GM12865 (cell line): ENCODE measurements at regions not wholly inside any gene's neighbourhood (a gene's known extent, or its start where the extent isn't known, plus 50 kb on each side); places are given as distances from the start of the nearest gene placed in this dataset.
A peak's percentile ranks its signal among the peaks of the same experiment; 100 is the strongest.

ENCODE experiments used
- DNase-seq: peaks from one replicate; pipeline ENCODE4 v3.0.0; 2010; ENCODE audit warnings: low read depth
- H3K4me3 ChIP-seq: 2 replicates; pipeline ENCODE4 v1.5.1; 2011; ENCODE audit warnings: mild to moderate bottlenecking, low read depth, low read length, control low read depth
- TF ChIP-seq, protein P1 (sequence below): IDR thresholded peaks from 2 replicates; pipeline ENCODE4 v1.5.1; 2011; ENCODE audit warnings: low read length, control low read depth, low read depth, inconsistent platforms; ENCODE audit not compliant: insufficient read depth; ENCODE audit errors: missing control alignments

GRCh38 chr10:107577221-107577620, 412.7 kb upstream of the SORCS1 start:
- no peak overlapping the region for H3K4me3 ChIP-seq
- DNase-seq = no peak
- TF ChIP-seq, protein P1, sequence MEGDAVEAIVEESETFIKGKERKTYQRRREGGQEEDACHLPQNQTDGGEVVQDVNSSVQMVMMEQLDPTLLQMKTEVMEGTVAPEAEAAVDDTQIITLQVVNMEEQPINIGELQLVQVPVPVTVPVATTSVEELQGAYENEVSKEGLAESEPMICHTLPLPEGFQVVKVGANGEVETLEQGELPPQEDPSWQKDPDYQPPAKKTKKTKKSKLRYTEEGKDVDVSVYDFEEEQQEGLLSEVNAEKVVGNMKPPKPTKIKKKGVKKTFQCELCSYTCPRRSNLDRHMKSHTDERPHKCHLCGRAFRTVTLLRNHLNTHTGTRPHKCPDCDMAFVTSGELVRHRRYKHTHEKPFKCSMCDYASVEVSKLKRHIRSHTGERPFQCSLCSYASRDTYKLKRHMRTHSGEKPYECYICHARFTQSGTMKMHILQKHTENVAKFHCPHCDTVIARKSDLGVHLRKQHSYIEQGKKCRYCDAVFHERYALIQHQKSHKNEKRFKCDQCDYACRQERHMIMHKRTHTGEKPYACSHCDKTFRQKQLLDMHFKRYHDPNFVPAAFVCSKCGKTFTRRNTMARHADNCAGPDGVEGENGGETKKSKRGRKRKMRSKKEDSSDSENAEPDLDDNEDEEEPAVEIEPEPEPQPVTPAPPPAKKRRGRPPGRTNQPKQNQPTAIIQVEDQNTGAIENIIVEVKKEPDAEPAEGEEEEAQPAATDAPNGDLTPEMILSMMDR = no peak

DNA sequence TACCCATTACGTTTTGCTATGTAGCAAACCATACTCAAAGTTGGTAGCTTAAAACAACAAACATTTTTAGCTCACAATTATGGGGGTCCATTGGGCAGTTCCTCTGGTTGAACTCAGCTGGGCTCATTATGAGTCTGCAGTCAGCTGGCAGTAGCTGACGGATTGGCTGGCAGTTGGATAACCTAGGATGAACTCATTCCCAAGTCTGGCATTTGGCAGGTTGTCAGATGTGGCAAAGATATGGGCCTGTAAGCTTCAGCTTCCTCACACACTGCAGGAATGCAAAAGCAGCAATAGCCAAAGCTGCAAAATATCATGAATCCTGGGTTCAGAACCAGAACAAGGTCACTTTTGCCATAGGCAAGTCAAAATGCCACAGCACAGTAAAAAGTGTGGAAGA, 412.2 kb upstream of the SORCS1 start:
- DNase-seq = no peak
- TF ChIP-seq, protein P1 = no peak
- no peak overlapping the region for H3K4me3 ChIP-seq

DNA sequence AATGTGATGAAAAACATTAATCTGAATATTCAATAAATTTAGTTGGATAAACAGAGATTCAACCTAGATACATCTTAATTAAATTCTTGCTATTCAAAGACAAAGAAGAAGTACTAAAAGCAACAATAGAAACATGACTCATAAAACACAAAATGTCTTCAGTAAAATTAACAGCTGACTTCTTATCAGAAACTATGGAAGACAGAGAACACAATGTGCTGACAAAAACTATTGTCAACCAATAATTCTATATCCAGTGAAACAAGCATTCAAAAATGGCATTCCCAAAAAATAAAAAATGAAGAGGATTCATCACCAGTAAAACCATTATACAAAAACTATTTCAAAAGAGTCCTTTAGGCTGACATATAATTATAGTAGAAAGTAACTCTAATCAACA, 400.5 kb upstream of the SORCS1 start:
- DNase-seq = no peak
- TF ChIP-seq, protein P1 = no peak
- no peak overlapping the region for H3K4me3 ChIP-seq

- no peak overlapping the region for H3K4me3 ChIP-seq
- TF ChIP-seq, protein P1 = no peak
- no peak for DNase-seq
These were observed 396.7 kb upstream of the SORCS1 start for GRCh38 chr10:107561136-107561650.

GRCh38 chr10:107557916-107558315, 393.4 kb upstream of the SORCS1 start:
- no peak for DNase-seq
- H3K4me3 ChIP-seq = no peak overlapping the region
- TF ChIP-seq, protein P1 = no peak

DNA sequence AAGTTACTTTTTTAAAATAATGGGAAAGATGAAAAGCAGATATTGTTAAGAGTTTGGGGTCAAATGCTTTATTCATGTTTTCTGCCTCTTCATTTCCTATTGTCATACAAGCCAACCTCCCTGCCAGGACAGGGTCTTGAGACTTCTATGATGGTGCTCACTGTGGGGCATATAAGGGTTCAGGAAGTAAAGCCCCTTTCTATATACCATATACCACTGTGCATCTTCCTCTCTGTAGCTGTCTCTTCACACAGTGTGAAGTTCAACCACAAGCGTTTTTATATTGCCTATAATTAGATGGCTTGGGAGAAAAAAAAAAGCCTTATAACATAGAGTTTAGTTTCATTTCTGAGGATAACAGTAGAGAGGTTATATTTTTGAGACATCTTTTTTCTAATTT, 389.8 kb upstream of the SORCS1 start:
- DNase-seq = no peak
- TF ChIP-seq, protein P1 = no peak
- no peak overlapping the region for H3K4me3 ChIP-seq

DNA sequence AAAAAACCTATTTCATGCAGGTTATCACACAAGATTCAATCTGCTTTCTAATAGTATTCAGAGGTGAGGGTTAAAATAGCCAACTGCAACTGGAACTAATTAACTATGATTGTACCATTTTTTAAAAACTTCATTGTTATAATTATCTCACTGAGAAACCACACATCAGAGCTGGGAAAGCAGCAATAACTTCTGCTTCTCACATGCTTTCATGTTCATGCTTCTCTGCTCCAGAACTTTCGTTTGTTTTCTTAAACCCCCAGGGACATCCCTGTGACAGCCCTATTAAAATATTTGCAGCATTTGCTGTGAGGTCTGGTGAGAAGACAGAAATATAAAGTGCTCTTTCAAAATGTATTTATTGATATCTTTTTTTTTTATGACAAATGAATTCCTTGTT, 389.0 kb upstream of the SORCS1 start:
- DNase-seq = peak; percentile 6
- no peak overlapping the region for H3K4me3 ChIP-seq
- TF ChIP-seq, protein P1 = no peak
